ACC112 (cell line): ENCODE measurements at regions not wholly inside any gene's neighbourhood (a gene's known extent, or its start where the extent isn't known, plus 50 kb on each side); places are given as distances from the start of the nearest gene placed in this dataset.
A peak's percentile ranks its signal among the peaks of the same experiment; 100 is the strongest.

Experiments
- H2AFZ ChIP-seq: fragments of 200-600 bp; sonication (generic); one replicate; pipeline ENCODE4 v1.6.0; 2017; ENCODE audit warnings: antibody characterized with exemption, low read length; ENCODE audit not compliant: unreplicated experiment
- H3K27ac ChIP-seq: fragments of 200-600 bp; sonication (generic); 2 replicates; pipeline ENCODE4 v1.5.1; 2014; ENCODE audit warnings: low read depth, mild to moderate bottlenecking, antibody characterized with exemption, low read length, moderate library complexity
- H3K27me3 ChIP-seq: fragments of 200-600 bp; sonication (generic); 2 replicates; pipeline ENCODE4 v1.6.1; 2014; ENCODE audit warnings: mild to moderate bottlenecking, antibody characterized with exemption, low read length, moderate library complexity, mixed read lengths; ENCODE audit not compliant: insufficient read depth
- H3K36me3 ChIP-seq: fragments of 200-600 bp; sonication (generic); 2 replicates; pipeline ENCODE4 v1.6.1; 2016; ENCODE audit warnings: mild to moderate bottlenecking, antibody characterized with exemption, low read length, moderate library complexity, mixed read lengths; ENCODE audit not compliant: insufficient read depth
- H3K4me1 ChIP-seq: fragments of 200-600 bp; sonication (generic); one replicate; pipeline ENCODE4 v1.6.1; 2016; ENCODE audit warnings: low read length, mixed read lengths; ENCODE audit not compliant: insufficient read depth, unreplicated experiment, control insufficient read depth
- H3K4me3 ChIP-seq: fragments of 200-600 bp; sonication (generic); 2 replicates; pipeline ENCODE4 v1.5.1; 2014; ENCODE audit warnings: mild to moderate bottlenecking, low read depth, low read length
- H3K79me2 ChIP-seq: fragments of 200-600 bp; sonication (generic); one replicate; pipeline ENCODE4 v1.6.0; 2016; ENCODE audit warnings: low read length; ENCODE audit not compliant: control insufficient read depth, unreplicated experiment, insufficient read depth

- H3K36me3 ChIP-seq = no peaks in the 10 kb centered on the region
- no peak overlapping the region for H2AFZ ChIP-seq
- no peak overlapping the region for H3K4me3 ChIP-seq
- H3K79me2 ChIP-seq = no peaks in the 10 kb centered on the region
- no peaks in the 10 kb centered on the region for H3K27me3 ChIP-seq
- peaks cover 22% of the 10 kb centered on the region for H3K4me1 ChIP-seq
- 0 out of 2 replicates have a peak overlapping the region, but pooled peaks have one; percentile 18 for H3K27ac ChIP-seq
Observed at GRCh38 chr13:31946091-31946770, 85.3 kb upstream of the FRY start.

GRCh38 chr13:31947105-31947504, 84.5 kb upstream of the FRY start:
- no peaks in the 10 kb centered on the region for H3K79me2 ChIP-seq
- H3K27me3 ChIP-seq = no peaks in the 10 kb centered on the region
- peaks cover 22% of the 10 kb centered on the region for H3K4me1 ChIP-seq
- no peak overlapping the region for H3K4me3 ChIP-seq
- H3K27ac ChIP-seq = no peak overlapping the region
- H3K36me3 ChIP-seq = no peaks in the 10 kb centered on the region
- H2AFZ ChIP-seq = no peak overlapping the region

- Histone ChIP-seq H3K27ac (no peak overlapping the region), H3K79me2 (no peaks in the 10 kb centered on the region), H3K4me3 (no peak overlapping the region), H2AFZ (no peak overlapping the region), H3K27me3 (no peaks in the 10 kb centered on the region), H3K36me3 (no peaks in the 10 kb centered on the region), H3K4me1 (peaks cover 22% of the 10 kb centered on the region)
Observed at GRCh38 chr13:31947506-31947905, 84.1 kb upstream of the FRY start.

- Histone ChIP-seq H3K36me3 (no peaks in the 10 kb centered on the region), H3K4me1 (peaks cover 17% of the 10 kb centered on the region), H2AFZ (no peak overlapping the region), H3K79me2 (no peaks in the 10 kb centered on the region), H3K4me3 (no peak overlapping the region), H3K27me3 (no peaks in the 10 kb centered on the region), H3K27ac (no peak overlapping the region)
Observed at GRCh38 chr13:31949486-31949885, 82.1 kb upstream of the FRY start.

GRCh38 chr13:31950111-31950815, 81.3 kb upstream of the FRY start:
- Histone ChIP-seq H3K4me3 (no peak overlapping the region), H3K4me1 (peaks cover 9% of the 10 kb centered on the region), H3K27ac (no peak overlapping the region), H2AFZ (no peak overlapping the region), H3K27me3 (no peaks in the 10 kb centered on the region), H3K36me3 (no peaks in the 10 kb centered on the region), H3K79me2 (no peaks in the 10 kb centered on the region)

- Histone ChIP-seq H3K27ac (no peak overlapping the region), H2AFZ (no peak overlapping the region), H3K4me1 (peaks cover 2% of the 10 kb centered on the region), H3K79me2 (no peaks in the 10 kb centered on the region), H3K4me3 (no peak overlapping the region), H3K27me3 (no peaks in the 10 kb centered on the region), H3K36me3 (no peaks in the 10 kb centered on the region)
Observed at GRCh38 chr13:31951215-31951678, 80.3 kb upstream of the FRY start.

GRCh38 chr13:31952641-31953380, 78.8 kb upstream of the FRY start:
- Histone ChIP-seq H3K27me3 (no peaks in the 10 kb centered on the region), H3K79me2 (no peaks in the 10 kb centered on the region), H3K4me1 (peaks cover 2% of the 10 kb centered on the region), H3K4me3 (no peak overlapping the region), H2AFZ (no peak overlapping the region), H3K27ac (no peak overlapping the region), H3K36me3 (no peaks in the 10 kb centered on the region)

- Histone ChIP-seq H2AFZ (no peak overlapping the region), H3K4me3 (no peak overlapping the region), H3K4me1 (peaks cover 2% of the 10 kb centered on the region), H3K27me3 (no peaks in the 10 kb centered on the region), H3K27ac (no peak overlapping the region), H3K79me2 (no peaks in the 10 kb centered on the region), H3K36me3 (no peaks in the 10 kb centered on the region)
Observed at GRCh38 chr13:31955101-31955500, 76.5 kb upstream of the FRY start.

- no peak overlapping the region for H2AFZ ChIP-seq
- no peaks in the 10 kb centered on the region for H3K36me3 ChIP-seq
- H3K79me2 ChIP-seq = no peaks in the 10 kb centered on the region
- H3K27me3 ChIP-seq = no peaks in the 10 kb centered on the region
- no peak overlapping the region for H3K27ac ChIP-seq
- H3K4me1 ChIP-seq = peaks cover 2% of the 10 kb centered on the region
- H3K4me3 ChIP-seq = no peak overlapping the region
Observed at GRCh38 chr13:31955741-31956140, 75.8 kb upstream of the FRY start.

GRCh38 chr13:31956980-31957644, 74.5 kb upstream of the FRY start:
- Histone ChIP-seq H3K36me3 (no peaks in the 10 kb centered on the region), H3K27ac (no peak overlapping the region)

More at GRCh38 chr13:31956980-31957644, 74.5 kb upstream of the FRY start:
- H3K4me1 ChIP-seq = peaks cover 2% of the 10 kb centered on the region
- no peak overlapping the region for H3K4me3 ChIP-seq
- no peak overlapping the region for H2AFZ ChIP-seq
- H3K27me3 ChIP-seq = no peaks in the 10 kb centered on the region
- no peaks in the 10 kb centered on the region for H3K79me2 ChIP-seq
